Raji (cell line): ENCODE measurements at regions not wholly inside any gene's neighbourhood (a gene's known extent, or its start where the extent isn't known, plus 50 kb on each side); places are given as distances from the start of the nearest gene placed in this dataset.

Experiments
- POLR2A ChIP-seq: IDR thresholded peaks from 2 replicates; pipeline ENCODE4 v1.6.1; 2011; ENCODE audit warnings: low read depth, low read length, control low read depth; ENCODE audit not compliant: insufficient read depth

DNA sequence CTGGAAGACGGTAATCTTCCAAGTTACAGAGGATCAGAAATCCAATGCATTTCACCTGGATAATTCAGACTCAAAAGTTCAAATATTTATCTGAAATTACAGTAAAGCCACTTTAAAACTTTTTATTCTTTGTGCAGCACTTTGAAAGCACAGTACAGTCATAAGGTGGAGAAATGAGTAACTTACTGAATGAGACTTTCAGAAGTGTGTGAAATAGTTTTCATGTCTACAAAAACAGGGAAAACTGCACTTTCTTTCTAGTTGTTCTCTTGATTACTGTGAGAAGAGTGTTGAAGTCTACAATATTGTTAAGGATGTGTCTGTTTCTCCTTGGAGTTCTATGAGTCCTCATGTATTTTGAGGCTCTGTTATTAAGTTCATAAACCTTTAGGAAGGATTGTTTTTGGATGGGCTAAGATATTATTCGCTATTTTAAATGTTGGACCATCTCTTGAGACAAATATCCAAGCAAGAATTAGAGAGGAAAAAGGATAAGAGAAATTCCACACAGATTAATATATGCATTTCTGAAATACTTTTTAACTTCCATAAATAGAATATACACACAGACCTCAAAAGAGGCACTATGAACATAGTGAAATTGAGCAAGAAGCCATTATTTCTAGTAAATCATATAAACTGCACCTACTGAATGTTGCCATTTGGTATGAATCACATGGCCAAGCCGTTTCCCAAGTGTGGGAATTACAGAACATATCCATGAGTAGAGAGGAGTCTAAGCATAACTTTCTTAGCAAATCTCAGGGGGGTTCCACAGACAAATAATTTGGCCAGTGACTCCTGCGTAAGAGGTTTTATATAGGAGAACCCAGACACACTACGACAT, 83.6 kb upstream of the PLEKHM1 start:
- TF ChIP-seq POLR2A: no peak

DNA sequence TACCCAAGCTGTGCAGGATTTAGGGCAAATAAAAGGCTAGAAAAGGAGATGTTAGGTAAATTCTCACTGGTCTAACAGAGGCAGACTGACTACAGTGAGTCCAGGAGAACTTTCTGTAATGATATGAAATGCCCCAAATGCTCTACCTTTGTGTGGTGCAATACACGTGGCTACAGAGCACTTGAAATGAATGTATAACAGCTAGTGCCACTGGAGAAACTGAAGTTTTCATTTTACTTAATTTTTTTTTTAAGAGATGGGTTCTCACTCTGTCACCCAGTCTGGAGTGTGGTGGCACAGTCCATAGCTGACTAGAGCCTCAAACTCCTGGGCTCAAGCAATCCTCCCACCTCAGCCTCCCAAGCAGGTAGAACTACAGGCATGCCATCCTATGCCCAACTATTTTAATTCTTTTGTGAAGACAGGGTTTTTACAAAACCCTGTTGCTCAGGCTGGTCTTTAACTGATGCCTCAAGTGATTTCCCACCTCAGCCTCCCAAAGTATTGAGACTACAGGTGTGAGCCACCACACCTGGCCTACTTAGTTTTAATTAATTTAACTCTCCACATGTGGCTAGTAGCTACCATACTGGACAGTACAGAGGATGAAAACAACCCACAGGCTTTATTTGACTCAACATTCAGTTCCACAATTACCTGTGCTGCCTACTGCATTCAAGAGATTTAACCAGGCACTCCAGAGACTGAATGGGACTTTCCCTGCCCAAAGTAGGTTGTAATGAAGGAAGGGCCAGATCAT, 84.8 kb upstream of the PLEKHM1 start:
- no peak for TF ChIP-seq POLR2A

DNA sequence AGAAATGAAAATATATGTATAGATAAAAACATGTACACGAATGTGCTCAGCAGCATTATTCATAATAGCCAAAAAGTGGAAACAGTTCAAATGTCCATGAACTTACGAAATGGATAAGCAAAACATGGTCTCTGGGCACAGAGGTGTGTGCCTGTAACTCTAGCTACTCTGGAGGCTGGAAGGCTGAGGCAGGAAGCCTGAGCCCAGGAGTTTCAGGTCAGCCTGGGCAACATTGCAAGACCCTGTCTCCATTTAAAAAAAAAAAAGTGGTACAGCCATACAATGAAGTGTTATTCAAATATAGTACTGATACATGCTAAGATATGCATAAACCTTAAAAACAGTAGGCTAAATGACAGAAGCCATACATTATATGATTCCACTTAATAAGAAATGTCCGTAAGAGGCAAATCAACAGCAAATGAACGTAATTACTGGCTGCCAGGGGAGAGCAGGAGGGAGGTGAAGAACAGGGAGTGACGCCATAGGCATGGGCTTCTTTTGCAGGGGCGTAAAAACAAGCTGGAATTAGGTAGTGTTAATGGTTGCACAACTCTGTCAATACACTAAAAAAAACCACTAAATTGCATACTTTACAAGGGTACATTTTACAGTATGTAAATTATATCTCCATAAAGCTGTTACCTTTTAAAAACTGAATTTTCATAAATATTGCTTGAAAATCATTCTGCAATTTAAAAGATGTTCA, 87.2 kb upstream of the PLEKHM1 start:
- TF ChIP-seq POLR2A: no peak

DNA sequence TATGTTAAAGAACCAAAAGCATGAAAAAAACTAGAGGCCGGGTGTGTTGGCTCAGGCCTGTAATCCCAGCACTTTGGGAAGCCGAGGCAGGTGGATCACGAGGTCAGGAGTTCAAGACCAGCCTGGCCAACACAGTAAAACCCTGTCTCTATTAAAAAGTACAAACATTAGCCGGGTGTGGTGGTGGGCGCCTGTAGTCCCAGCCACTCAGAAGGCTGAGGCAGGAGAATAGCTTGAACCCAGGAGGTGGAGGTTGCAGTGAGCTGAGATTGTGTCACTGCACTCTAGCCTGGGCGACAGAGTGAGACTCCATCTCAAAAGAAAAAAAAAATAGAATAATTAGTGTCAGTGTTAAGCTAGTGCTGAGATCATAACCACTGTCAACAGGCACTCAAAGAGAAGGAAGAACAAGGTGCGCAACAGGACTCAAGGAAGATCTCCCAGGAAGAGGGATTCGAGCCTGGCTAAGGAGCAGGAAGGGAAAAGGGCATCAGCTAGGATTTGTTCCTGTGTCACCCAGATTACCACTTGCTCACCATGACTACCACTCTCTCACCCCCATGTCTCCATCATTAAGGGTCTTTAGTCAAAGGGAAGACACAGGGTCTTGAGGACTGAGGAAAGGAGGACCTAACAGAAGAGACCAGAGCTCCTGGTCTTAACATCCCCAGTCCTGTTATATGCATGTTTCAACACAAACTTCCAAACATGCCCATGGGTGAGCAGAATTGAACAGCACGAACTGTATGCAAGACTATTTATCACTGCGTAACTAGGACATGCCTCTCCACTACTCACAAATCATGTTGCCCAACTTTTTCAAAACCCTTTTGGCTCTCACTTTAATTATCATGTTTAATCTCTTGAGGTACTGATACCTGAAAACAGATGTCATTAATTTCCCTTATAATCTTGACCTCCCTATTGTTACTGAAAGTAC, 88.3 kb upstream of the PLEKHM1 start:
- no peak for TF ChIP-seq POLR2A

DNA sequence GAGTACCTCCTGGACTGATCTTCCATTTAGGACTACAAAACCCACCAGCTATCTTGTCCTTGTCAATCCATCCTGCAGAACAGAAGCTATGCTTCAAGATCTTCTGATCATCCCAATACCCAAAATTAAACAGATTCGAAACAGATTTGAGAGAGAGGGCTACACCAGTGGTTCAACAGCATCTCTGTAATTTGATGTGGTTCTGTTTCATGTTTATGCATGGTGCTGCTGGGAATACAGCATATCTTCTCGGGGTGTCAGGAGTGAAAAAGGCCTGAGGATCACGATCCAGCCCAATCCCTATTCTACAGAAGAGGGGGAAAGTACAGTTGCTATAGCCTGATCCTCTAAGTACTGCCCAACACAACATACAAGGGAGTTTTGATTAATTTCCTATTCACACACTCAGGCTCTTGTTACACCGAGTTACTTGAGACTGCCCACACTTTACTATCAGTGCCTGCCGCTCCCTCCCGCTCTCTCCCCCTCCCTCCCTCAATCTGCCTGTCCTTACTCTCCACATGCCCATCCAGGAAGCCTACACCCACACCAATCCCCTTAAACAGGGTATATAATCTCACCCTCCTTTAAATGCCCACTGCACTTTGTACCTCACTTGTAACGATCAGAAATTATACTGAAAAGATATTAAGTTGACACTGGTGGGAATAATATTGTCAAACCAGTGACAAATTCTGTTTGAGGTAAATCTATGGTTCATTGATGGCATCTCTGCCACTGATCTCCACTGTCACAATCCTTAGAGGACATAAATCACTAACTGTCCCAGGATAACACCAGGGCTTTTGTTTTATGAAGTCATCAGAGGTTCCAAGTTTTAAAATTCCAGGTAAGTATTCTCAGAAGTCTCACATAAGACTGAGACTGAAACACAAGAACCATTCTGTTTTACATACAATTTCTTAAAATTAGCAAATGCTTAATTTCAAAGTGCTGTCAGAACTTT, 89.3 kb upstream of the PLEKHM1 start:
- no peak for TF ChIP-seq POLR2A

DNA sequence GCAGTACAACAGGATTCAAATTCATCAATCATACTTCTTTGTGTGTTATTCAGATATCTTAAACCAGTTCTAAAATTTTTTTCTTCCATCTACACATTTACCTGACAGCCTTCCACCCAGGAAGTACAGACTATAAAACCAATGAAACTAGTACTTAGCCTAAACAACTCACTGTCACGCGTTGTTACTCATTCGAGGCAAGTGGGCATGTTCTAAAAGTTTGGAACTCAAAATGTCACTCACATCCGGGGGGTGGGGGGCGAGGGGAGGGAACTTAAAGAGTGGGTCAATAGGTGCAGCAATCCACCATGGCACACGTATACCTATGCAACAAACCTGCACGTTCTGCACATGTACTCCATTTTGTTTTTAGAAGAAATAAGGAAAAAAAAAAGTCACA, 90.4 kb upstream of the PLEKHM1 start:
- no peak for TF ChIP-seq POLR2A

DNA sequence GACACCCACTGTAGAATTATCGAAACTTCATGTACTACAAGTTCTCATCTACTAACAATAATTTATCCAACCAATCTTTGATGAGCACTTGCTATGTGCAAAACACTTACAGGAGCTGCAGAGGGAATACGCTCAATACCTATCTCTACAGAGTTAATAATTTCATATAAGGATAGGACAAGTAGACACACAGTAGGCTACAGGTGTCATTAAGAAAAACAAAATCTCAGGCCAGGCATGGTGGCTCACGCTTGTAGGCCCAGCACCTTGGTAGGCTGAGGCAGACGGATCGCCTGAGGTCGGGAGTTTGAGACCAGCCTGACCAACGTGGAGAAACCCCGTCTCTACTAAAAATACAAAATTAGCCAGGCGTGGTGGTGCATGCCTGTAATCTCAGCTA, 91.3 kb upstream of the PLEKHM1 start:
- no peak for TF ChIP-seq POLR2A

DNA sequence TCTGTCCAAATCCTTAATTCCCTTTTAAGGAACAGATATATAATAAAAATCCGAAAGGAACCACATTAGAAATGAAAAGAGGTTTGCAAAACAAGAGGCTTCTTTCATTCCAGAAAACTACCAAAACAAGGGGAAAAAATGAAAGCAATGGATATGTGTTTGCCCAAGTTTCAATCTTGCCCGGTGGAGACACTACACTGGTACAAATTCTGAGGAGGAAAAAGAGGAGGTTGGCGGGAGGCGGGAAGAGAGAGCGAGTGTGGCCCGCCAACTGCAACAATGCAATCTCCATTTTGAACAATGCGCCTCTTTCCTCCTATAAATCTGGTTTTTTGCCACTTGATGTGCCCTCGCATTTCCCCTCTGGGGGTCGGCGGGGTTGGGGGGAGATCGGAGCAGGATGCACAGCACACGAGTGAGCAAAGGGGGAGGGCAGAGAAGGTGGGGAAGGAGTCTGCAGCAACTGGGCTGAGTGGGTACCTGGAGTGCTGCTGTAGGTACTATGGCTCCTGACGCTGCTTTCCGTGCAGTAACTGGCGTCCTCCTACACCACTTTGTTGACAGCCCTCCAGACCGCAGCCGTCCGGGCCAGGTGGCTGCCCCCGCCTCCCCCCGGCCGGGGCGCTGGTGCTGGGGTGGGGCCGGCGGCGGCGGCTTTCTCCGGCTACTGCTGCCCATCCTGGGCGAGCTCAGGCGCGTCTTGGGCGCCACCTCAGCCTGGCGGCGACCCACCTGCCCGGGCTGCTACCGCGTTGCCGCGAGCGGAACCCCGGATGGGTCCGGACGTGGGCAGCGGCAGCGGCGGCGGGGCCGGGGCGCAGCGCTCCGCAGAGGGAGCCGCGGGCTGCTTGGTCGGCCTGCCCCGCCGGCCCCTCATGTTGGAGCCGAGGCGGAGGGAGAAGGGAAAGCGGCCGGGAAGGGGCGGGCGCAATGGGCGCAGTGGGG, 93.8 kb upstream of the PLEKHM1 start:
- peak; percentile 90 for TF ChIP-seq POLR2A

DNA sequence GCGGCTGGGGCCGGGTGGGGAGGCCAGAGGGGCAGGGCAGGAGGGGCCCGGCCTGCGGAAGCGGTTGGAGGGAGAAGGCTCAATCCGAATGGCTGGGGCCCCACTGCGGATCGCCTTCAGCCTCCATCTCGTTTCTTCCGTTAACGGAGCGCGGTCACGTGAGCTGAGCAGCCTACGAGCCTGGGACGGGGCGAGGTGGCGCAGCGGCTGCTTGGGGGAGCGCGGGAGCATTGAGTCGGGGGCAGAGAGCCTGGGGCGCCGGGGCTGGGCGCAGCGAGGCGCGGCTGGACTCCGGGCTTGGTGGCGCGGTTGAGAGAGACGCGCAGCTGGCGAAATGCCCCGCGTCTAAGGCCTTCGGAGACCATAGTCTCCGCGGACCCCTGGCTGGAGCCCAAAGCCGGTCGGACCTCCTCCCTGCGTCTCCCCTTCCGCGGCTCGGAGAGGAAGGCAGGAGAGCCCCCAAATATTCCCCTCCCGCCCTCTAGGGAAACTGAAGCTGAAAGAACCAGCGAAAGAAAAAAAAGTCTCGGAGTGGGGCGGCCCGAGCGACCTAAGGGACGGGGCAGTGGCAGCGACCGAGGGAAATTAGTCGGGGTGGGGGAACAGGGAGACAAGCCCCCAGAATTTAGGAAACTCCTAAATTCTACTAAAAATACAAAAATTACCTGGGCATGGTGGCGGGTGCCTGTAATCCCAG, 94.7 kb upstream of the PLEKHM1 start:
- peak; percentile 70 for TF ChIP-seq POLR2A

DNA sequence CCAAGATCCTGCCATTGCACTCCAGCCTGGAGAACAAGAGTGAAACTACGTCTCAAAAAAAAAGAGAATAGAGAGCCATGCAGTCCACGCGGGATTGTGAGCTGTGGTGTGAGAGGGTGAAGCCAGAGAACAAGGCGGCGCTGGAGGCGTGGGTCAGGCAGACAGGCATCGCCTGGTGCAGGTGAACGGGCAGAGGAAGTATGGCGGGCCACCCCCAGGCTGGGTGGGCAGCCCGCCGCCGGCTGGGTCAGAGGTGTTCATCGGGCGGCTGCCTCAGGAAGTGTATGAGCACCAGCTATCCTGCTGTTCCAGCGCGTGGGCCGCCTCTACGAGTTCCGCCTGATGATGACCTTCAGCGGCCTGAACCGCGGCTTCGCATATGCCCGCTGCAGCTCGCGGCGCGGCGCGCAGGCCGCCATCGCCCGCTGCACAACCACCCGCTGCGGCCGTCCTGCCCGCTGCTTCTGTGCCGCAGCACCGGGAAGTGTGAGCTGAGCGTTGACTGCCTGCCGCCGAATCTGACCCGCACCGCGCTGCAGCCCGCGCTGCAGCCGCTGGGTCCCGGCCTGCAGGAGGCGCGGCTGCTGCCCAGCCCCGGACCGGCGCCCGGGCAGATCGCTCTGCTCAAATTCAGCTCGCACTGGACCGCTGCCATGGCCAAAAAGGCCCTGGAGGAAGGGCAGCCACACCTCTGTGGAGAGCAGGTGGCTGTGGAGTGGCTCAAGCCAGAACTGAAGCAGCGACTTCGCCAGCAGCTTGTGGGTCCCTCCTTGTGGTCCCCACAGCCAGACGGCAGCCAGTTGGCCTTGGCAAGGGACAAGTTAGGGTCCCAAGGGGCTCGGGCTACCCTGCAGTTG, 95.5 kb upstream of the PLEKHM1 start:
- TF ChIP-seq POLR2A: peak; percentile 49

DNA sequence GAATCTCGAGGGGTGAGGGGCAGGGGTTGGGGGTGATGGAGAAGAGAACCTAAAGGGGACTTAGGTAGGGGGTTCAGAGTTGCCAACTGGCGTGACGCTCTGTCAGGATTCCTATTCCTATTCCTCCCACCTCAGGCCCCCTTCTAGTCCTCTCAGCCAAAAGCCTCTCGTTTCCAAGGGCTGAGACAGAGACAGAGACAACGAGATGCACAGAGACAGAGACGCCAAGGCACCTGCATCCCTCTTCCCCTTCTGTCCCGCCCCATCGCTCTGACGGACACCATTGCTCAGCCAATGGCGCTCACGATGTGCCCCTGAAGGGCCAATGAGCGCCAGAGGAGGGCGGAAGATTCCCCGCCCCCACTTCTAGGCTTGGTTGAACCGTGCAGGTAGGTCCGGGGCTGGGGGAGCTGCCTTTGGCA, 129.5 kb upstream of the PLEKHM1 start:
- peak; percentile 66 for TF ChIP-seq POLR2A
